A549 (cell line): ENCODE measurements at regions not wholly inside any gene's neighbourhood (a gene's known extent, or its start where the extent isn't known, plus 50 kb on each side); places are given as distances from the start of the nearest gene placed in this dataset.

Source experiments
- ATAC-seq, 2 experiments: fragments of 200-7000 bp in 1 of 2; fragments of >200 bp in 1 of 2; cut with Nextera tagmentation in 1 of 2; cut with Tn5 transposase in 1 of 2; 3 replicates each; pipeline versions ENCODE4 v1.8.0 to v1.9.1; 2018 to 2020; ENCODE audit warnings: mild to moderate bottlenecking in 1 of 2, moderate library complexity in 1 of 2
- CTCF ChIA-PET: fragments of 300-600 bp; sonication (Branson Sonifier 250); formaldehyde crosslinking; extraction: SDS; loops from one replicate; lab custom pipeline; 2021; ENCODE audit warnings: antibody characterized with exemption, inconsistent platforms; lab: Yijun Ruan, JAX
- POLR2A ChIA-PET: fragments of 350-600 bp; formaldehyde crosslinking; extraction: SDS; loops from one replicate; lab custom pipeline; 2021; ENCODE audit warnings: antibody characterized with exemption, inconsistent platforms; lab: Yijun Ruan, JAX
- DNase-seq, 2 experiments: peaks; one replicate each; pipeline versions ENCODE4 v3.0.0 to v3.0.0-alpha.2; 2011 to 2016; ENCODE audit warnings: low read depth in 1 of 2, low spot score in 1 of 2
- FAIRE-seq: peaks from 2 replicates; lab custom pipeline; 2011; peaks lifted over from hg19 to GRCh38; lab: Jason Lieb, UNC
- H3K27ac ChIP-seq, 2 experiments: fragments of >200 bp; sonication (Bioruptor Twin); formaldehyde crosslinking; 3 replicates each; pipeline ENCODE4 v1.5.1; 2016 to 2017
- H3K4me1 ChIP-seq: fragments of >200 bp; sonication (Bioruptor Twin); formaldehyde crosslinking; 3 replicates; pipeline ENCODE4 v1.6.1; 2016
- H3K4me2 ChIP-seq: fragments of >200 bp; sonication (Bioruptor Twin); formaldehyde crosslinking; 3 replicates; pipeline ENCODE4 v1.6.1; 2016
- H3K4me3 ChIP-seq: fragments of >200 bp; sonication (Bioruptor Twin); formaldehyde crosslinking; 3 replicates; pipeline ENCODE4 v1.5.1; 2016
- H3K9me3 ChIP-seq: fragments of >200 bp; sonication (Bioruptor Twin); formaldehyde crosslinking; 3 replicates; pipeline ENCODE4 v1.6.1; 2016
- BHLHE40 ChIP-seq: IDR thresholded peaks from 2 replicates; pipeline ENCODE4 v1.6.1; 2012; ENCODE audit warnings: low read depth, low read length, inconsistent platforms
- CEBPB ChIP-seq, 2 experiments: fragments of >200 bp in 1 of 2; sonication (Bioruptor Twin) in 1 of 2; formaldehyde crosslinking in 1 of 2; IDR thresholded peaks; 2 replicates each; pipeline ENCODE4 v1.6.1; 2012 to 2016
- CHD4 ChIP-seq: fragments of 200-600 bp; sonication (generic); IDR thresholded peaks from 2 replicates; pipeline ENCODE4 v1.6.1; 2016; ENCODE audit warnings: antibody characterized with exemption, mild to moderate bottlenecking, borderline replicate concordance
- ESRRA ChIP-seq: fragments of 150-350 bp; IDR thresholded peaks from 2 replicates; pipeline ENCODE4 v1.6.1; 2014; ENCODE audit warnings: mild to moderate bottlenecking, low read length, borderline replicate concordance
- FOSB ChIP-seq: fragments of 250-450 bp; sonication (Bioruptor Pico); IDR thresholded peaks from 2 replicates; pipeline ENCODE4 v1.5.0; 2020; ENCODE audit warnings: mild to moderate bottlenecking, moderate library complexity
- FOXS1 ChIP-seq: fragments of 250-450 bp; sonication (Bioruptor Pico); IDR thresholded peaks from 2 replicates; pipeline ENCODE4 v1.5.0; 2020; ENCODE audit warnings: mild to moderate bottlenecking, moderate library complexity
- HDAC2 ChIP-seq: fragments of 200-600 bp; sonication (generic); IDR thresholded peaks from 2 replicates; pipeline ENCODE4 v1.6.1; 2016
- HOXB5 ChIP-seq: fragments of 250-450 bp; sonication (Bioruptor Pico); IDR thresholded peaks from 2 replicates; pipeline ENCODE4 v1.5.0; 2020; ENCODE audit warnings: mild to moderate bottlenecking, moderate library complexity
- JUN ChIP-seq, 2 experiments: fragments of >200 bp; sonication (Bioruptor Twin); formaldehyde crosslinking; IDR thresholded peaks; 2 replicates in 1 of 2; 3 replicates in 1 of 2; pipeline ENCODE4 v1.6.1; 2016 to 2017
- KDM1A ChIP-seq: fragments of 200-600 bp; sonication (generic); IDR thresholded peaks from 2 replicates; pipeline ENCODE4 v1.6.1; 2016; ENCODE audit warnings: low read depth, mild to moderate bottlenecking
- MYC ChIP-seq: IDR thresholded peaks from 2 replicates; pipeline ENCODE4 v1.6.1; 2012; ENCODE audit warnings: mild to moderate bottlenecking, inconsistent platforms, low read length, improper control_type of control experiment, borderline replicate concordance
- PHF8 ChIP-seq: fragments of 200-600 bp; sonication (generic); IDR thresholded peaks from 2 replicates; pipeline ENCODE4 v1.6.1; 2016; ENCODE audit warnings: low read depth, mild to moderate bottlenecking, antibody characterized with exemption, moderate library complexity, borderline replicate concordance
- POLR2AphosphoS2 ChIP-seq: conservative IDR thresholded peaks from 2 replicates; pipeline ENCODE4 v1.6.1; 2012; ENCODE audit warnings: low read length, improper control_type of control experiment, inconsistent platforms
- RARB ChIP-seq: fragments of 250-450 bp; sonication (Bioruptor Pico); IDR thresholded peaks from 2 replicates; pipeline ENCODE4 v1.8.0; 2021; ENCODE audit warnings: mild to moderate bottlenecking, moderate library complexity
- RCOR1 ChIP-seq: fragments of 150-350 bp; IDR thresholded peaks from 2 replicates; pipeline ENCODE4 v1.6.1; 2014; ENCODE audit warnings: antibody characterized with exemption, low read length, low read depth
- ZSCAN20 ChIP-seq: fragments of 250-450 bp; sonication (Bioruptor Pico); IDR thresholded peaks from 2 replicates; pipeline ENCODE4 v1.8.0; 2022; ENCODE audit warnings: mild to moderate bottlenecking, moderate library complexity
- WGBS: methylation state at CpG from one replicate; pipeline ENCODE4 v1.1.6; 2017; ENCODE audit errors: missing lambda C conversion rate; 5-methylcytosine and 5-hydroxymethylcytosine counted together
- TF ChIP-seq, protein P1 (sequence below): fragments of 250-450 bp; sonication (Bioruptor Pico); IDR thresholded peaks from 2 replicates; pipeline ENCODE4 v1.5.0; 2021; ENCODE audit warnings: mild to moderate bottlenecking, moderate library complexity, borderline replicate concordance
- TF ChIP-seq, protein P2 (sequence below): fragments of >200 bp; sonication (Bioruptor Twin); formaldehyde crosslinking; IDR thresholded peaks from 3 replicates; pipeline ENCODE4 v1.6.1; 2016

DNA sequence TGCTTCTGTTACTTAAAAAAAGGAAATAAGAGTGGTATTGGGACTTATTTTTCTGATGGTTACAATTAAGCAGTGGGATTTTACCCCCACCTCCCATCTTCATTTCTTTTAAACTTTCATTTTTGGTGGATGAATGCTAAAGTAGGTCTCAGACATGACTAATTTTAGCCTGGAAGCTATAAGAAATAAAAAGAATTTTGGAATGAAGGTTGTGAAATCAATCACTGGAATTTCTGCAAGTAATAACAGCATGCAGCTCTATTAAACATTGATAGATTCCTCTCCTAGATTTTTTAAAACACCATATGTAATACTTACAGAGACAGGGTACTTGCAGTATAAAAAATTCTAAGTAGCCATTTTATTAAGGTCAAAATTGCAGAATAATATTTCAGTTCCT, 164.2 kb upstream of the CLEC14A start:
- Histone ChIP-seq H3K9me3 (no peaks in the 10 kb centered on the region; the same call in 2 of the 3 replicates), H3K27ac (no peak overlapping the region), H3K4me1 (no peaks in the 10 kb centered on the region), H3K4me2 (no peak overlapping the region), H3K4me3 (no peak overlapping the region)
- DNase-seq: no peak
- no peak for ATAC-seq
- TF ChIP-seq RCOR1: no peak
- TF ChIP-seq, protein P1, sequence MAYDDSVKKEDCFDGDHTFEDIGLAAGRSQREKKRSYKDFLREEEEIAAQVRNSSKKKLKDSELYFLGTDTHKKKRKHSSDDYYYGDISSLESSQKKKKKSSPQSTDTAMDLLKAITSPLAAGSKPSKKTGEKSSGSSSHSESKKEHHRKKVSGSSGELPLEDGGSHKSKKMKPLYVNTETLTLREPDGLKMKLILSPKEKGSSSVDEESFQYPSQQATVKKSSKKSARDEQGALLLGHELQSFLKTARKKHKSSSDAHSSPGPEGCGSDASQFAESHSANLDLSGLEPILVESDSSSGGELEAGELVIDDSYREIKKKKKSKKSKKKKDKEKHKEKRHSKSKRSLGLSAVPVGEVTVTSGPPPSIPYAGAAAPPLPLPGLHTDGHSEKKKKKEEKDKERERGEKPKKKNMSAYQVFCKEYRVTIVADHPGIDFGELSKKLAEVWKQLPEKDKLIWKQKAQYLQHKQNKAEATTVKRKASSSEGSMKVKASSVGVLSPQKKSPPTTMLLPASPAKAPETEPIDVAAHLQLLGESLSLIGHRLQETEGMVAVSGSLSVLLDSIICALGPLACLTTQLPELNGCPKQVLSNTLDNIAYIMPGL (CRISPR knock-in tag): no peak
- no peak for FAIRE-seq
- POLR2A ChIA-PET: no interaction called here
- CTCF ChIA-PET: no interaction called here

GRCh38 chr14:38419579-38419978, 163.7 kb upstream of the CLEC14A start:
- ATAC-seq (no peak), FAIRE-seq (no peak), DNase-seq (no peak)
- Histone ChIP-seq H3K4me1 (no peaks in the 10 kb centered on the region), H3K4me3 (no peak overlapping the region), H3K4me2 (no peak overlapping the region), H3K9me3 (no peaks in the 10 kb centered on the region), H3K27ac (no peak overlapping the region)
- ChIA-PET POLR2A (no interaction called here), CTCF (no interaction called here)
- 4% methylated on average over 5 of the region's 5 CpGs for WGBS
- TF ChIP-seq FOSB (CRISPR knock-in tag): no peak
- no peak for TF ChIP-seq CEBPB (IDR thresholded peaks at IDR 0.05)
- TF ChIP-seq KDM1A: no peak
- no peak for TF ChIP-seq CHD4
- TF ChIP-seq HDAC2: no peak
- no peak for TF ChIP-seq RCOR1

GRCh38 chr14:38412654-38413053, 156.8 kb upstream of the CLEC14A start:
- ATAC-seq: no peak
- Histone ChIP-seq H3K4me2 (no peak overlapping the region), H3K4me1 (no peaks in the 10 kb centered on the region), H3K27ac (no peak overlapping the region), H3K9me3 (no peaks in the 10 kb centered on the region), H3K4me3 (no peak overlapping the region)
- TF ChIP-seq ZSCAN20 (CRISPR knock-in tag) (no peak), ESRRA (no peak), RARB (no peak), FOXS1 (CRISPR knock-in tag) (no peak), BHLHE40 (no peak), PHF8 (no peak)
- TF ChIP-seq, protein P2, sequence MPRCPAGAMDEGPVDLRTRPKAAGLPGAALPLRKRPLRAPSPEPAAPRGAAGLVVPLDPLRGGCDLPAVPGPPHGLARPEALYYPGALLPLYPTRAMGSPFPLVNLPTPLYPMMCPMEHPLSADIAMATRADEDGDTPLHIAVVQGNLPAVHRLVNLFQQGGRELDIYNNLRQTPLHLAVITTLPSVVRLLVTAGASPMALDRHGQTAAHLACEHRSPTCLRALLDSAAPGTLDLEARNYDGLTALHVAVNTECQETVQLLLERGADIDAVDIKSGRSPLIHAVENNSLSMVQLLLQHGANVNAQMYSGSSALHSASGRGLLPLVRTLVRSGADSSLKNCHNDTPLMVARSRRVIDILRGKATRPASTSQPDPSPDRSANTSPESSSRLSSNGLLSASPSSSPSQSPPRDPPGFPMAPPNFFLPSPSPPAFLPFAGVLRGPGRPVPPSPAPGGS: no peak
- WGBS: 4% methylated on average over 3 of the region's 8 CpGs
- ChIA-PET CTCF (no interaction called here), POLR2A (no interaction called here)
- DNase-seq: no peak
- FAIRE-seq: no peak

- H3K4me2 ChIP-seq: no peak overlapping the region
- TF ChIP-seq, protein P2: no peak
- no peak for TF ChIP-seq JUN (IDR thresholded peaks at IDR 0.05)
- TF ChIP-seq MYC: no peak
- no peak for TF ChIP-seq POLR2AphosphoS2
- TF ChIP-seq HOXB5: no peak
- no peak for TF ChIP-seq HDAC2
- POLR2A ChIA-PET: no interaction called here
- no peak overlapping the region for H3K4me3 ChIP-seq
- no peak overlapping the region for H3K27ac ChIP-seq
- H3K9me3 ChIP-seq: no peaks in the 10 kb centered on the region
- no peak for ATAC-seq
- no peak for FAIRE-seq
- no peak for DNase-seq
- H3K4me1 ChIP-seq: no peaks in the 10 kb centered on the region
- WGBS: 10% methylated on average over 1 of the region's 1 CpG
- CTCF ChIA-PET: no interaction called here
Observed at GRCh38 chr14:38410442-38410841, 154.5 kb upstream of the CLEC14A start.
